ACC112 (cell line): ENCODE measurements at regions not wholly inside any gene's neighbourhood (a gene's known extent, or its start where the extent isn't known, plus 50 kb on each side); places are given as distances from the start of the nearest gene placed in this dataset.
"Not testable (repeated sequence)": the region's sequence is repeated elsewhere in the genome, so short reads cannot be mapped to it uniquely, and the experiment has no call there.

Experiments
- H2AFZ ChIP-seq: fragments of 200-600 bp; sonication (generic); one replicate; pipeline ENCODE4 v1.6.0; 2017; ENCODE audit warnings: antibody characterized with exemption, low read length; ENCODE audit not compliant: unreplicated experiment
- H3K27ac ChIP-seq: fragments of 200-600 bp; sonication (generic); 2 replicates; pipeline ENCODE4 v1.5.1; 2014; ENCODE audit warnings: low read depth, mild to moderate bottlenecking, antibody characterized with exemption, low read length, moderate library complexity
- H3K27me3 ChIP-seq: fragments of 200-600 bp; sonication (generic); 2 replicates; pipeline ENCODE4 v1.6.1; 2014; ENCODE audit warnings: mild to moderate bottlenecking, antibody characterized with exemption, low read length, moderate library complexity, mixed read lengths; ENCODE audit not compliant: insufficient read depth
- H3K36me3 ChIP-seq: fragments of 200-600 bp; sonication (generic); 2 replicates; pipeline ENCODE4 v1.6.1; 2016; ENCODE audit warnings: mild to moderate bottlenecking, antibody characterized with exemption, low read length, moderate library complexity, mixed read lengths; ENCODE audit not compliant: insufficient read depth
- H3K4me1 ChIP-seq: fragments of 200-600 bp; sonication (generic); one replicate; pipeline ENCODE4 v1.6.1; 2016; ENCODE audit warnings: low read length, mixed read lengths; ENCODE audit not compliant: insufficient read depth, unreplicated experiment, control insufficient read depth
- H3K4me3 ChIP-seq: fragments of 200-600 bp; sonication (generic); 2 replicates; pipeline ENCODE4 v1.5.1; 2014; ENCODE audit warnings: mild to moderate bottlenecking, low read depth, low read length
- H3K79me2 ChIP-seq: fragments of 200-600 bp; sonication (generic); one replicate; pipeline ENCODE4 v1.6.0; 2016; ENCODE audit warnings: low read length; ENCODE audit not compliant: control insufficient read depth, unreplicated experiment, insufficient read depth

DNA sequence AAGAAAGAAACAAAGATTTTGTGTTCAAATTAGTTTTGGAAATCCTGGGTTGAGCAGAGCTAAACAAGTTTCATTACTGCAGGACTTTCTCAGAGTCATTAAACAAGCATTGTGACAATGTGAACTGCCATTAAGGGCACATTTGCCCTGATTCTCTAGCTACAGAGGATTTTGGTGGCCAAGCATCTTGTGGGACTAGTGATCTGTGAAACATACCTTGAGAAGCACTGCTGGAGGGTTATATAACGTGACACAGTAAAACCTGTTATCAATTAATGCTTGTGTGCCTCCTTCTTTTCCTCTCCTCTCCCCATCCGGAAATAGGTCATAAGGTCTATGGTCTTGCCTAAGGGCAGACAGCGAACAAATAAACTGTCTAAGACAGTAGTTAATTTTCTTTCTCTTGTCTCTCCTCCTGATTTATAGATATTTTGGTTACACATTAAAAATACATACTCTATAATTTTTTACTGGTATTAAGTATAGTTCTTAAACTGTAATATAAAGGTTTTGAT, 167.3 kb upstream of the NANOGP8 start:
- Histone ChIP-seq H3K4me3 (no peak overlapping the region), H3K27ac (no peak overlapping the region), H3K27me3 (no peaks in the 10 kb centered on the region), H2AFZ (no peak overlapping the region), H3K79me2 (no peaks in the 10 kb centered on the region), H3K4me1 (no peaks in the 10 kb centered on the region), H3K36me3 (no peaks in the 10 kb centered on the region)

DNA sequence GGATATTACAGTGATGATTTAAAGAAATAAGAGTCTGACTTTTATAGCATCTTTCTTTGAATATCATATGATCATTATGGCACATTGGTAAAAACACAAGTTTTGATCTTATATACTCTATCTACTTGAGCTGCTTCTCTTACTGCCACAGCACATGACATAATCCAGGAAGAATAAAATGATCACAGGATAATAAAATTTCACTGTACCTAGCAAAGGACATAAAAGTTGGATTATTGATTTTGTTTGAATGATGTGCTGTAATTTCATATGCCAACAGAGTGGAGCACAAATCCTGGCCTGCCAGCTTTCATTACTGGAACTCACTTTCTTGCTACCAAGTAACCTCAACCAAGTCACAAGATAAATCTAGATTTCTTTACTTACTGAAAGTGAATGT, 162.1 kb upstream of the NANOGP8 start:
- no peak overlapping the region for H2AFZ ChIP-seq
- no peaks in the 10 kb centered on the region for H3K36me3 ChIP-seq
- H3K27ac ChIP-seq: no peak overlapping the region
- H3K4me3 ChIP-seq: no peak overlapping the region
- H3K27me3 ChIP-seq: no peaks in the 10 kb centered on the region
- no peaks in the 10 kb centered on the region for H3K79me2 ChIP-seq
- peaks cover 7% of the 10 kb centered on the region for H3K4me1 ChIP-seq

- Histone ChIP-seq H3K36me3 (no peaks in the 10 kb centered on the region), H2AFZ (no peak overlapping the region), H3K27me3 (no peaks in the 10 kb centered on the region), H3K79me2 (no peaks in the 10 kb centered on the region), H3K4me1 (peaks cover 7% of the 10 kb centered on the region), H3K27ac (no peak overlapping the region), H3K4me3 (no peak overlapping the region)
Observed at GRCh38 chr15:35246451-35246850, 161.4 kb upstream of the NANOGP8 start.

DNA sequence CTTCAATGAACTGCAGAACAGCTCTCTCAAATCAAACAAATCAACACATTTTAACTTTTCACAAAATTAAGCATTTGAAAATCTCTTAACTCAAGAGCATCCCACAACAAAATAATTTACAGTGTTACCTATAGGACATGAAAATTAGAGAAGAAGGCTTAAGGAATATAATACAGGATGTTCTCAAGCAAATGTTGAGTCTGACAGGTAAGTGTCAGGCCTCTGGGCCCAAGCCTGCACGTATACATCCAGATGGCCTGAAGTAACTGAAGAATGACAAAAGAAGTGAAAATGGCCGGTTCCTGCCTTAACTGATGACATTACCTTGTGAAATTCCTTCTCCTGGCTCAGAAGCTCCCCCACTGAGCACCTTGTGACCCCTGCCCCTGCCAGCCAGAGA, 160.6 kb upstream of the NANOGP8 start:
- not testable (repeated sequence) for H3K27ac ChIP-seq, H3K79me2 ChIP-seq

GRCh38 chr15:35244227-35244626, 159.1 kb upstream of the NANOGP8 start:
- no peaks in the 10 kb centered on the region for H3K79me2 ChIP-seq
- peaks cover 7% of the 10 kb centered on the region for H3K4me1 ChIP-seq
- H3K4me3 ChIP-seq: no peak overlapping the region
- no peaks in the 10 kb centered on the region for H3K36me3 ChIP-seq
- no peaks in the 10 kb centered on the region for H3K27me3 ChIP-seq
- H3K27ac ChIP-seq: no peak overlapping the region
- H2AFZ ChIP-seq: no peak overlapping the region

More for the DNA sequence above, 160.6 kb upstream of the NANOGP8 start:
- H3K36me3 ChIP-seq, H3K4me3 ChIP-seq, H3K27me3 ChIP-seq, H2AFZ ChIP-seq, H3K4me1 ChIP-seq: not testable (repeated sequence)

GRCh38 chr15:35243758-35244157, 158.7 kb upstream of the NANOGP8 start:
- peaks cover 7% of the 10 kb centered on the region for H3K4me1 ChIP-seq
- H3K27ac ChIP-seq: no peak overlapping the region
- H2AFZ ChIP-seq: no peak overlapping the region
- H3K36me3 ChIP-seq: no peaks in the 10 kb centered on the region
- no peak overlapping the region for H3K4me3 ChIP-seq
- H3K79me2 ChIP-seq: no peaks in the 10 kb centered on the region
- H3K27me3 ChIP-seq: no peaks in the 10 kb centered on the region

DNA sequence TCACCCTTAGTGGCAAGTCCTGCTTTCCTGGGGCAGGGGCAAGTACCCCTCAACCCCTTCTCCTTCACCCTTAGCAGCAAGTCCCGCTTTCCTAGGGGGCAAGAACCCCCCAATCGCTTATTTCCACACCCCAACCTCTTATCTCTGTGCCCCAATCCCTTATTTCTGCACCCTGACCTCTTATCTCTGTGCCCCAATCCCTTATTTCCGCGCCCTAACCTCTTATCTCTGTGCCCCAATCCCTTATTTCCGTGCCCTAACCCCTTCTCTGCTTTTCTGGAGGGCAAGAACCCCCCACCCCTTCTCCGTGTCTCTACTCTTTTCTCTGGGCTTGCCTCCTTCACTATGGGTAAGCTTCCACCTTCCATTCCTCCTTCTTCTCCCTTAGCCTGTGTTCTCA, 154.6 kb upstream of the NANOGP8 start:
- H3K4me3 ChIP-seq, H3K36me3 ChIP-seq, H3K4me1 ChIP-seq, H3K27me3 ChIP-seq, H3K79me2 ChIP-seq, H2AFZ ChIP-seq, H3K27ac ChIP-seq: not testable (repeated sequence)

GRCh38 chr15:35238448-35238847, 153.4 kb upstream of the NANOGP8 start:
- H3K4me3 ChIP-seq, H3K27ac ChIP-seq, H3K79me2 ChIP-seq, H3K27me3 ChIP-seq, H2AFZ ChIP-seq, H3K36me3 ChIP-seq, H3K4me1 ChIP-seq: not testable (repeated sequence)

DNA sequence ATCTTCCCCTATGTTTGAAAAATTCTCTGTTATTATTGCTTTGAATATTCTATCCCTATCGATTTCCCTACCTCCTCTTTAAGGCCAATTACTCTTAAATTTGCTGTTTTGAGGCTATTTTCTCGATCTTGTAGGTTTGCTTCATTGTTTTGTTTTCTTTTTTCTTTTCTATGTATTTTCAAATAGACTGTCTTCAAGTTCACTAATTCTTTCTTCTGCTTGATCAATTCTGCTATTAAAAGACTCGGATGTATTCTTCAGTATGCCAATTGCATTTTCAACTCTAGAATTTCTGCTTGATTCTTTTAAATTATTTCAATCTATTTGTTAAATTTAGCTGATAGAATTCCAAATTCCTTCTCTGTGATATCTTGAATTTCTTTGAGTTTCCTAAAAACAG, 144.0 kb upstream of the NANOGP8 start:
- Histone ChIP-seq H3K79me2 (no peaks in the 10 kb centered on the region), H3K4me3 (no peak overlapping the region), H3K36me3 (no peaks in the 10 kb centered on the region), H3K27me3 (no peaks in the 10 kb centered on the region), H3K27ac (no peak overlapping the region), H2AFZ (no peak overlapping the region), H3K4me1 (no peaks in the 10 kb centered on the region)

GRCh38 chr15:35218215-35218614, 133.1 kb upstream of the NANOGP8 start:
- H2AFZ ChIP-seq: no peak overlapping the region
- H3K79me2 ChIP-seq: no peaks in the 10 kb centered on the region
- no peaks in the 10 kb centered on the region for H3K36me3 ChIP-seq
- H3K4me3 ChIP-seq: no peak overlapping the region
- H3K27me3 ChIP-seq: no peaks in the 10 kb centered on the region
- H3K4me1 ChIP-seq: no peaks in the 10 kb centered on the region
- H3K27ac ChIP-seq: no peak overlapping the region

DNA sequence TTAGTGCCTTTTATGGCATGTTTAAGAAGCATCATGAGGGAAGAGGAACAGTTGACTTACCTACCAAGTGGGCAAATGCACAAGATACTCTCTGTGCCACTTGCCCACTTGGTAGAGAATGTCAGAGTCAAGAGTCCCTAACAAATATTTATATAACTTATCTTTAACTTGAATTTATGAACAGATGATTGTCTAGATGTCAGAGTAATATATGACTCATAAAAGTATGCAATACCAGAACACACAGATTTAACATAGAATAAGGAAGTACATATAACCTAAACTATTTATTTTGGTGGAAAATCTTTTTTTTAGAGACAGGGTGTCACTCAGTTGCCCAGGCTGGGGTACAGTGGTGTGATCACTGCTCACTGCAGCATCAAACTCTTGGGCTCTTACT, 130.0 kb upstream of the NANOGP8 start:
- H3K4me1 ChIP-seq: no peaks in the 10 kb centered on the region
- H3K79me2 ChIP-seq: no peaks in the 10 kb centered on the region
- H3K27me3 ChIP-seq: no peaks in the 10 kb centered on the region
- no peaks in the 10 kb centered on the region for H3K36me3 ChIP-seq
- H3K27ac ChIP-seq: no peak overlapping the region
- no peak overlapping the region for H3K4me3 ChIP-seq
- no peak overlapping the region for H2AFZ ChIP-seq
